DND-41 (cell line): ENCODE measurements at regions not wholly inside any gene's neighbourhood (a gene's known extent, or its start where the extent isn't known, plus 50 kb on each side); places are given as distances from the start of the nearest gene placed in this dataset.

Source experiments
- ATAC-seq: fragments of 200-7000 bp; cut with Tn5 transposase; 3 replicates; pipeline ENCODE4 v1.9.1; 2021; ENCODE audit warnings: low read depth; ENCODE audit not compliant: insufficient read depth
- DNase-seq: peaks from one replicate; pipeline ENCODE4 v3.0.0-alpha.2; 2020
- H2AFZ ChIP-seq: 2 replicates; pipeline ENCODE4 v1.6.0; 2012; ENCODE audit warnings: low read depth, low read length
- H3K27ac ChIP-seq: 2 replicates; pipeline ENCODE4 v1.5.1; 2012; ENCODE audit warnings: low read length, inconsistent platforms
- H3K27me3 ChIP-seq: fragments of 200-600 bp; sonication (generic); 2 replicates; pipeline ENCODE4 v1.6.0; 2012; ENCODE audit warnings: low read length, mild to moderate bottlenecking, inconsistent platforms; ENCODE audit not compliant: insufficient read depth, poor library complexity
- H3K36me3 ChIP-seq: 2 replicates; pipeline ENCODE4 v1.5.1; 2012; ENCODE audit warnings: low read length, inconsistent platforms; ENCODE audit not compliant: insufficient read depth
- H3K4me1 ChIP-seq: 2 replicates; pipeline ENCODE4 v1.5.1; 2012; ENCODE audit warnings: mild to moderate bottlenecking, low read length; ENCODE audit not compliant: insufficient read depth
- H3K4me2 ChIP-seq: 2 replicates; pipeline ENCODE4 v1.6.0; 2012; ENCODE audit warnings: mild to moderate bottlenecking, moderate library complexity, low read length, inconsistent platforms; ENCODE audit not compliant: insufficient read depth
- H3K4me3 ChIP-seq, 2 experiments: fragments of 200-600 bp in 1 of 2; shearing (Covaris generic) in 1 of 2; 2 replicates each; pipeline ENCODE4 v1.5.1; 2012 to 2016; ENCODE audit warnings: inconsistent platforms in 2 of 2, low read length in 2 of 2, mild to moderate bottlenecking in 2 of 2, low read depth in 1 of 2, moderate library complexity in 1 of 2
- H3K79me2 ChIP-seq: 2 replicates; pipeline ENCODE4 v1.6.0; 2012; ENCODE audit warnings: low read length, inconsistent platforms; ENCODE audit not compliant: insufficient read depth
- H3K9ac ChIP-seq: 2 replicates; pipeline ENCODE4 v1.6.0; 2012; ENCODE audit warnings: low read depth, mild to moderate bottlenecking, inconsistent platforms, low read length, moderate library complexity
- H3K9me3 ChIP-seq: 2 replicates; pipeline ENCODE4 v1.5.1; 2012; ENCODE audit warnings: low read length, moderate library complexity, mild to moderate bottlenecking, inconsistent platforms; ENCODE audit not compliant: insufficient read depth, severe bottlenecking
- H4K20me1 ChIP-seq: 2 replicates; pipeline ENCODE4 v1.6.0; 2012; ENCODE audit warnings: low read length; ENCODE audit not compliant: insufficient read depth
- EZH2 ChIP-seq: IDR thresholded peaks from 3 replicates; pipeline ENCODE4 v1.6.1; 2012; ENCODE audit warnings: borderline replicate concordance, low read depth, mild to moderate bottlenecking, moderate library complexity, low read length, inconsistent platforms; ENCODE audit not compliant: severe bottlenecking
- TF ChIP-seq, protein P1 (sequence below): IDR thresholded peaks from 2 replicates; pipeline ENCODE4 v1.5.1; 2012; ENCODE audit warnings: borderline replicate concordance, low read length, moderate library complexity, mild to moderate bottlenecking; ENCODE audit not compliant: poor library complexity, severe bottlenecking; ENCODE audit errors: extremely low read depth

DNA sequence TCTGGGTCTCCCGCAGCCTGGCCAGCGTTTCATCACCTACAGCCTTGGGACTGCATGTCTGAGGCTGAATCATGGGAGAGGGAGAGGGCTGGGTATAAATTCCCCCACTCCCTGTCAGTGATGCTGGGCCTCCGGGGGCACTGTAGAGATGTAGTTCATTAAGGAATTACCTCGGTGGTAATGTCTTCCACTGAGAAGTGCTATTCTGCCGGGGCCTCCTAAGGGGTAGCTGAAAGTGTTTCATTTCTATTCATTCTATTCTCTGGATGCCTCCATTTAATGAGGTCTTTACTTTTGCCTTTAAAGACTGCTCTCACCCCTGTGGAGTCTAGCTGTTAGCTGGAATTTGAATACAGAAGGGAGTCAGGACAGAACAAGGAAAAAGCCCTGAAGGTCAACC lies 116.4 kb upstream of the HS3ST4 start:
- ATAC-seq (no peak), DNase-seq (no peak)
- no peaks in the 10 kb centered on the region for H3K27me3 ChIP-seq
- H3K79me2 ChIP-seq, result no peaks in the 10 kb centered on the region
- H4K20me1 ChIP-seq, result no peaks in the 10 kb centered on the region
- H3K36me3 ChIP-seq, result no peaks in the 10 kb centered on the region
- H2AFZ ChIP-seq, result no peak overlapping the region
- TF ChIP-seq, protein P1, sequence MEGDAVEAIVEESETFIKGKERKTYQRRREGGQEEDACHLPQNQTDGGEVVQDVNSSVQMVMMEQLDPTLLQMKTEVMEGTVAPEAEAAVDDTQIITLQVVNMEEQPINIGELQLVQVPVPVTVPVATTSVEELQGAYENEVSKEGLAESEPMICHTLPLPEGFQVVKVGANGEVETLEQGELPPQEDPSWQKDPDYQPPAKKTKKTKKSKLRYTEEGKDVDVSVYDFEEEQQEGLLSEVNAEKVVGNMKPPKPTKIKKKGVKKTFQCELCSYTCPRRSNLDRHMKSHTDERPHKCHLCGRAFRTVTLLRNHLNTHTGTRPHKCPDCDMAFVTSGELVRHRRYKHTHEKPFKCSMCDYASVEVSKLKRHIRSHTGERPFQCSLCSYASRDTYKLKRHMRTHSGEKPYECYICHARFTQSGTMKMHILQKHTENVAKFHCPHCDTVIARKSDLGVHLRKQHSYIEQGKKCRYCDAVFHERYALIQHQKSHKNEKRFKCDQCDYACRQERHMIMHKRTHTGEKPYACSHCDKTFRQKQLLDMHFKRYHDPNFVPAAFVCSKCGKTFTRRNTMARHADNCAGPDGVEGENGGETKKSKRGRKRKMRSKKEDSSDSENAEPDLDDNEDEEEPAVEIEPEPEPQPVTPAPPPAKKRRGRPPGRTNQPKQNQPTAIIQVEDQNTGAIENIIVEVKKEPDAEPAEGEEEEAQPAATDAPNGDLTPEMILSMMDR, result no peak
- no peak for TF ChIP-seq EZH2
- no peaks in the 10 kb centered on the region for H3K4me1 ChIP-seq
- H3K9ac ChIP-seq, result no peak overlapping the region
- H3K4me2 ChIP-seq, result no peak overlapping the region
- no peak overlapping the region for H3K4me3 ChIP-seq
- no peaks in the 10 kb centered on the region for H3K9me3 ChIP-seq
- H3K27ac ChIP-seq, result no peak overlapping the region

DNA sequence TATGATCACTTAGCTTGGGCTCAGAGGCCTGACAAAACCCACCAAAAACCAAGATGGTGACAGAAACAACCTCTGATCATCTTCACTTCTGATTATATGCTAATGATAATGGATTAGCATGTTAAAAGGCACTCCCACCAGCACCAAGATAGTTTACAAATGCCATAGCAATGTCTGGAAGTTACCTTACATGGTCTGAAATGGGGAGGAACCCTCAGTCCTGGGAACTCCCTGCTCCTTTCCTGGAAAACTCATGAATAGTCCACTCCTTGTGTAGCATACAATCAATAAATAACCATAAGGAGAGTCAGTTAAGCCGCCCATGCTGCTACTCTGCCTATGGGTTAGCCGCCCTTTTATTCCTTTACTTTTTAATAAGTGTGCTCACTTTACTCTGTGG lies 120.0 kb upstream of the HS3ST4 start:
- Histone ChIP-seq H3K79me2 (no peaks in the 10 kb centered on the region), H3K4me3 (no peak overlapping the region), H4K20me1 (no peaks in the 10 kb centered on the region), H3K4me1 (no peaks in the 10 kb centered on the region), H3K4me2 (no peak overlapping the region), H2AFZ (no peak overlapping the region), H3K27me3 (no peaks in the 10 kb centered on the region), H3K36me3 (no peaks in the 10 kb centered on the region), H3K9me3 (peaks cover 4% of the 10 kb centered on the region), H3K27ac (no peak overlapping the region), H3K9ac (no peak overlapping the region)
- DNase-seq (no peak), ATAC-seq (no peak)
- TF ChIP-seq EZH2, result no peak
- TF ChIP-seq, protein P1, result no peak

DNA sequence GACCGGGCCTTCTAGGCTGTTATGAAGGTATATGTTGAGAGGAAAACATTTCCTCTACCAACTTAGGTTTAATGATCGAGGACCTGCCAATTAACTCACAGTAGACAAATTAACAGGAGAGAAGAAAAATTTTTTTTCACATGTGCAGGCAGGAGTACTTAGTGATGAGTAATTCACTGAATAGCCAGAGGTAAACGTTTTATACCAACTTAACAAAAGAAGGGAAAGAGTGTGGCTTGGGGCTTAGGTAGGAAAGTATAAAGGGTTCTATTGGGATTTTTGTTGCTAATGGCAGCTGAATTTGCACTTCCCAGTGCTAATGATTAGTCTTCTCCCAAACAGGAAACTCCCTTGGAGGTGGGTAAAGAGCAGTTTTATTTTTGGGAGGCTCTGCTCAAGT lies 121.6 kb upstream of the HS3ST4 start:
- Histone ChIP-seq H3K27me3 (no peaks in the 10 kb centered on the region), H3K9ac (no peak overlapping the region), H4K20me1 (no peaks in the 10 kb centered on the region), H3K4me1 (no peaks in the 10 kb centered on the region), H3K4me2 (no peak overlapping the region), H3K27ac (no peak overlapping the region), H3K36me3 (no peaks in the 10 kb centered on the region), H3K4me3 (no peak overlapping the region), H3K9me3 (peaks cover 4% of the 10 kb centered on the region), H3K79me2 (no peaks in the 10 kb centered on the region), H2AFZ (no peak overlapping the region)
- DNase-seq, result no peak
- no peak for ATAC-seq
- TF ChIP-seq, protein P1, result no peak
- TF ChIP-seq EZH2, result no peak

DNA sequence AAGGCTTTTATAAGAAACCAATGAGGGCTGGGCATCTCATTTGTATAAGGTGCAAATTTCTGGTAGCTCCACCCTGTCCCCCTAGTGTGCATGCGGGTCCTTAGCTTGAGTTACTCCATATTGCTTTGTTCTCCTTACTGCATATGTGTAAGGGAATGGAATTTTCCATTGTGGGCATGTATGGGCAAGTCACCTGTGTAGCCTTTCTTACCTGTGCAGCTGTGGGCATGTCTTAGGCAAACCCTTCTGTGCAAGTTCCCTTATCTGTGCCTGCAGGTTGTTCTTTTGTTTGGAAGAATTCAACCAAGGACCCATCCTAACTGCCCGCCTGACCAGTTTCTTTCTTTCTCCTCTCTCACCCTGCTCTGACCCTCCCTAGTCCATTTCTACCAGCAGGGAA lies 122.8 kb upstream of the HS3ST4 start:
- no peak overlapping the region for H3K9ac ChIP-seq
- no peak overlapping the region for H3K4me2 ChIP-seq
- no peaks in the 10 kb centered on the region for H3K27me3 ChIP-seq
- DNase-seq, result no peak
- peaks cover 4% of the 10 kb centered on the region for H3K9me3 ChIP-seq
- no peaks in the 10 kb centered on the region for H3K4me1 ChIP-seq
- H3K36me3 ChIP-seq, result no peaks in the 10 kb centered on the region
- no peaks in the 10 kb centered on the region for H3K79me2 ChIP-seq
- H3K27ac ChIP-seq, result no peak overlapping the region
- H4K20me1 ChIP-seq, result no peaks in the 10 kb centered on the region
- TF ChIP-seq, protein P1, result no peak
- TF ChIP-seq EZH2, result no peak
- H3K4me3 ChIP-seq, result no peak overlapping the region
- no peak overlapping the region for H2AFZ ChIP-seq
- ATAC-seq, result no peak
